Right lobe of liver (tissue), 6 donors: ENCODE measurements at regions not wholly inside any gene's neighbourhood (a gene's known extent, or its start where the extent isn't known, plus 50 kb on each side); places are given as distances from the start of the nearest gene placed in this dataset.

Experiments
- ATAC-seq, 4 donors: fragments of 200-7000 bp; cut with Tn5 transposase; one replicate each; pipeline ENCODE4 v1.9.1; 2020; ENCODE audit warnings: mild to moderate bottlenecking in 4 of 4, moderate library complexity in 4 of 4
- DNase-seq, 3 donors: peaks; one replicate each; pipeline ENCODE4 v3.0.0-alpha.2; 2020
- H3K27ac ChIP-seq, 3 donors: fragments of 200-600 bp; one replicate each; pipeline ENCODE4 v1.8.0; 2022
- H3K27me3 ChIP-seq, 2 donors: fragments of 200-600 bp; one replicate each; pipeline ENCODE4 v1.8.0; 2022
- H3K36me3 ChIP-seq, 4 donors: fragments of 200-600 bp; sonication (generic) in 1 of 4; one replicate each; pipeline versions ENCODE4 v1.5.1 to v1.8.0; 2017 to 2022; ENCODE audit warnings: control low read depth in 1 of 4
- H3K4me1 ChIP-seq, 4 donors: fragments of 200-600 bp; sonication (generic) in 1 of 4; one replicate each; pipeline versions ENCODE4 v1.5.1 to v1.8.0; 2017 to 2022; ENCODE audit warnings: control low read depth in 1 of 4
- H3K4me3 ChIP-seq, 3 donors: fragments of 200-600 bp; one replicate each; pipeline ENCODE4 v1.8.0; 2022
- H3K9me3 ChIP-seq, 4 donors: fragments of 200-600 bp; sonication (generic) in 1 of 4; one replicate each; pipeline versions ENCODE4 v1.5.1 to v1.8.0; 2017 to 2022; ENCODE audit warnings: control low read depth in 1 of 4
- POLR2A ChIP-seq: fragments of 450-650 bp; IDR thresholded peaks from one replicate; pipeline ENCODE4 v1.6.1; 2017; ENCODE audit warnings: antibody characterized with exemption, mild to moderate bottlenecking
- WGBS: methylation state at CpG from one replicate; pipeline ENCODE4 v1.1.6; 2018; ENCODE audit warnings: low coverage, low lambda C conversion rate; ENCODE audit not compliant: insufficient coverage; ENCODE audit errors: missing lambda C conversion rate; 5-methylcytosine and 5-hydroxymethylcytosine counted together
- intact Hi-C, 2 donors: fragments of 100-400 bp; cut with DNase I; formaldehyde crosslinking; loops; one replicate each; pipeline versions ENCODE4 v1.11.2 to v1.14.1; 2022
- TF ChIP-seq, protein P1 (sequence below), 4 donors: fragments of 200-600 bp in 3 of 4; fragments of 450-650 bp in 1 of 4; IDR thresholded peaks; one replicate each; pipeline versions ENCODE4 v1.5.1 to v1.8.0; 2016 to 2022; ENCODE audit warnings: antibody characterized with exemption in 4 of 4, mild to moderate bottlenecking in 2 of 4
- donor health status: DM: no; HTN: yes; CAD: no.
- donor health status: DM: no; HTN: no; CAD: no.
- donor health status: DM: no; HTN: no; CAD: no.
- donor health status: DM: no; HTN: yes; CAD: no.
- donor health status: DM: no; HTN: yes; CAD: no.

- ATAC-seq (no peak), DNase-seq (no peak)
- Histone ChIP-seq H3K4me3 (no peak overlapping the region), H3K27me3 (no peaks in the 10 kb centered on the region), H3K9me3 (no peaks in the 10 kb centered on the region), H3K36me3 (no peaks in the 10 kb centered on the region), H3K4me1 (no peaks in the 10 kb centered on the region), H3K27ac (no peak overlapping the region)
- 11% methylated on average over 1 of the region's 1 CpG for WGBS
- intact Hi-C loops, result no loop called here
- TF ChIP-seq, protein P1, sequence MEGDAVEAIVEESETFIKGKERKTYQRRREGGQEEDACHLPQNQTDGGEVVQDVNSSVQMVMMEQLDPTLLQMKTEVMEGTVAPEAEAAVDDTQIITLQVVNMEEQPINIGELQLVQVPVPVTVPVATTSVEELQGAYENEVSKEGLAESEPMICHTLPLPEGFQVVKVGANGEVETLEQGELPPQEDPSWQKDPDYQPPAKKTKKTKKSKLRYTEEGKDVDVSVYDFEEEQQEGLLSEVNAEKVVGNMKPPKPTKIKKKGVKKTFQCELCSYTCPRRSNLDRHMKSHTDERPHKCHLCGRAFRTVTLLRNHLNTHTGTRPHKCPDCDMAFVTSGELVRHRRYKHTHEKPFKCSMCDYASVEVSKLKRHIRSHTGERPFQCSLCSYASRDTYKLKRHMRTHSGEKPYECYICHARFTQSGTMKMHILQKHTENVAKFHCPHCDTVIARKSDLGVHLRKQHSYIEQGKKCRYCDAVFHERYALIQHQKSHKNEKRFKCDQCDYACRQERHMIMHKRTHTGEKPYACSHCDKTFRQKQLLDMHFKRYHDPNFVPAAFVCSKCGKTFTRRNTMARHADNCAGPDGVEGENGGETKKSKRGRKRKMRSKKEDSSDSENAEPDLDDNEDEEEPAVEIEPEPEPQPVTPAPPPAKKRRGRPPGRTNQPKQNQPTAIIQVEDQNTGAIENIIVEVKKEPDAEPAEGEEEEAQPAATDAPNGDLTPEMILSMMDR (IDR thresholded peaks at IDR 0.05), result no peak
- TF ChIP-seq POLR2A, result no peak
These were observed 186.9 kb upstream of the CAND1 start for GRCh38 chr12:67082221-67082620.

GRCh38 chr12:67085699-67086098 is 183.5 kb upstream of the CAND1 start:
- Histone ChIP-seq H3K4me3 (no peak overlapping the region), H3K36me3 (no peaks in the 10 kb centered on the region), H3K4me1 (no peaks in the 10 kb centered on the region), H3K9me3 (no peaks in the 10 kb centered on the region), H3K27me3 (no peaks in the 10 kb centered on the region), H3K27ac (no peak overlapping the region)
- TF ChIP-seq POLR2A, result no peak
- TF ChIP-seq, protein P1 (IDR thresholded peaks at IDR 0.05), result no peak
- intact Hi-C loops, result no loop called here
- WGBS, result 20% methylated on average over 2 of the region's 2 CpGs
- ATAC-seq (no peak), DNase-seq (no peak)

- H3K9me3 ChIP-seq, result no peaks in the 10 kb centered on the region
- no peak overlapping the region for H3K27ac ChIP-seq
- no peaks in the 10 kb centered on the region for H3K36me3 ChIP-seq
- ATAC-seq (no peak), DNase-seq (no peak)
- 34% methylated on average over 2 of the region's 2 CpGs for WGBS
- no peak for TF ChIP-seq POLR2A
- TF ChIP-seq, protein P1 (IDR thresholded peaks at IDR 0.05), result no peak
- no peaks in the 10 kb centered on the region for H3K4me1 ChIP-seq
- H3K4me3 ChIP-seq, result no peak overlapping the region
- intact Hi-C loops, result no loop called here
- no peaks in the 10 kb centered on the region for H3K27me3 ChIP-seq
These were observed 183.0 kb upstream of the CAND1 start for GRCh38 chr12:67086116-67086515.

- H3K4me3 ChIP-seq, result no peak overlapping the region
- 55% methylated on average over 3 of the region's 3 CpGs for WGBS
- DNase-seq (no peak), ATAC-seq (no peak)
- no peaks in the 10 kb centered on the region for H3K27me3 ChIP-seq
- intact Hi-C loops, result no loop called here
- H3K36me3 ChIP-seq, result no peaks in the 10 kb centered on the region
- no peaks in the 10 kb centered on the region for H3K9me3 ChIP-seq
- no peak overlapping the region for H3K27ac ChIP-seq
- H3K4me1 ChIP-seq, result no peaks in the 10 kb centered on the region
- no peak for TF ChIP-seq POLR2A
- TF ChIP-seq, protein P1 (IDR thresholded peaks at IDR 0.05), result no peak
These were observed 180.6 kb upstream of the CAND1 start for GRCh38 chr12:67088401-67089118.
